Central memory CD8-positive, alpha-beta T cell (primary cell): ENCODE measurements at regions not wholly inside any gene's neighbourhood (a gene's known extent, or its start where the extent isn't known, plus 50 kb on each side); places are given as distances from the start of the nearest gene placed in this dataset.
"Not testable (repeated sequence)": the region's sequence is repeated elsewhere in the genome, so short reads cannot be mapped to it uniquely, and the experiment has no call there.

Experiments used
- ATAC-seq: fragments of 150-1000 bp; cut with Tn5 transposase; replicated peaks from 2 replicates; pipeline ENCODE4 v1.10.0; 2022; ENCODE audit warnings: mild to moderate bottlenecking, moderate FRiP score, moderate number of reproducible peaks; ENCODE audit not compliant: poor library complexity, severe bottlenecking; ENCODE audit errors: extremely low read depth
- DNase-seq, 2 donors: peaks; one replicate each; pipeline ENCODE4 v3.0.0; 2021; ENCODE audit warnings: low spot score in 2 of 2
- H3K27ac Mint-ChIP-seq: one replicate; pipeline ENCODE4 v1.8.0; 2022; ENCODE audit warnings: low read depth, mild to moderate bottlenecking, moderate library complexity, mixed read lengths
- H3K27me3 Mint-ChIP-seq: one replicate; pipeline ENCODE4 v1.8.0; 2022; ENCODE audit warnings: mixed read lengths
- H3K36me3 Mint-ChIP-seq: one replicate; pipeline ENCODE4 v1.8.0; 2022; ENCODE audit warnings: mild to moderate bottlenecking, moderate library complexity, mixed read lengths; ENCODE audit not compliant: insufficient read depth
- H3K4me1 Mint-ChIP-seq: one replicate; pipeline ENCODE4 v1.8.0; 2022; ENCODE audit warnings: mixed read lengths
- H3K4me3 Mint-ChIP-seq: one replicate; pipeline ENCODE4 v1.8.0; 2022; ENCODE audit warnings: mild to moderate bottlenecking, moderate library complexity, mixed read lengths
- H3K9me3 Mint-ChIP-seq: one replicate; pipeline ENCODE4 v1.8.0; 2022; ENCODE audit warnings: mixed read lengths

DNA sequence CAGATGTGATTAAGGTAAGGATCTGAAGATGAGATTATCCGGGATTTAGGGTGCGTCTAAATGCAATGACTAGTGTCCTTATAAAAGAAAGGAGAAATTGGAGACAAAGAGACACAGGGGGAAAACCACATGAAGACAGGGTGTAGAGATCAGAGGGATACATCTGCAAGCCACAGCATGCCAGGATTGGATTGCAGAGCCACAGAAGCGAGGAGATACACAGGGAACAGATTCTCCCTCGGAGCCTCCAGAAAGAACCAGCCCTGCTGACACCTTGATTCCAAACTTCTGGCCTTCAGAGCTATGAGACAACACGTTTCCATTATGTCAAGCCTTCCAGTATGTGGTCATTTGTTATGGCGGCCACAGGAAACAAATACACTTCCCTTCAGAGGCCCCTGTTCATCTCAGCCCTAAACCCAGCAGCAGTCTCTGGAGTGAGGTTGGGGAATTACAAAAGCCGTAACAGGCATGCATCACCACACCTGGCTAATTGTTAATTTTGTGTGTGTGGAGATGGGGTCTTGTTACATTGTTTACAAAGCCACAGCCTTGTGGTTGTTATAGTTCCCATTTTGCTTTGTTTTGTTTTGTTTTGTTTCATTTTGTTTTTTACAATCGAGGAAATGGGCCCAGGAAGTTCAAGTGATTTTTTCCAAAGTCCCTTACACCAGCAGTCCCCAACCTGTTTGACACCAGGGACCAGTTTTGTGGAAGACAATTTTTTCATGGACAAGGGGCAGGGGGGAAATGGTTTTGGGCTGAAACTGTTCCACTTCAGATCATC lies 51.6 kb upstream of the LYRM9 start:
- DNase-seq (no peak), ATAC-seq (no peak)
- Mint-ChIP-seq H3K4me1 (peaks cover under 1% of the 10 kb centered on the region), H3K36me3 (no peaks in the 10 kb centered on the region), H3K9me3 (no peaks in the 10 kb centered on the region), H3K4me3 (no peak overlapping the region), H3K27ac (no peak overlapping the region), H3K27me3 (no peaks in the 10 kb centered on the region)

DNA sequence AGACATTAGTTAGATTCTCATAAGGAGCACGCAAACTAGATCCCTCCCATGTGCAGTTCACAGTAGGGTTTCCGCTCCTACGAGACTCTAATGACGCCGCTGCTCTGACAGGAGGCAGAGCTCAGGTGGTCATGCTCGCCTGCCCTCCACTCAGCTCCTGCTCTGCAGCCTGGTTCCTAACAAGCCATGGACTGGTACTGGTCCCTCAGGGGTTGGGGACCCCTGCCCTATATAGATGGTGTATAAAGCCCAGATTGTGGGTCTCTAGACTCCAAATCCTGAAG lies 52.1 kb upstream of the LYRM9 start:
- no peaks in the 10 kb centered on the region for H3K4me1 Mint-ChIP-seq
- ATAC-seq (no peak), DNase-seq (no peak)
- no peaks in the 10 kb centered on the region for H3K36me3 Mint-ChIP-seq
- H3K27ac Mint-ChIP-seq = no peak overlapping the region
- H3K27me3 Mint-ChIP-seq = peaks cover under 1% of the 10 kb centered on the region
- H3K4me3 Mint-ChIP-seq = no peak overlapping the region
- no peaks in the 10 kb centered on the region for H3K9me3 Mint-ChIP-seq

DNA sequence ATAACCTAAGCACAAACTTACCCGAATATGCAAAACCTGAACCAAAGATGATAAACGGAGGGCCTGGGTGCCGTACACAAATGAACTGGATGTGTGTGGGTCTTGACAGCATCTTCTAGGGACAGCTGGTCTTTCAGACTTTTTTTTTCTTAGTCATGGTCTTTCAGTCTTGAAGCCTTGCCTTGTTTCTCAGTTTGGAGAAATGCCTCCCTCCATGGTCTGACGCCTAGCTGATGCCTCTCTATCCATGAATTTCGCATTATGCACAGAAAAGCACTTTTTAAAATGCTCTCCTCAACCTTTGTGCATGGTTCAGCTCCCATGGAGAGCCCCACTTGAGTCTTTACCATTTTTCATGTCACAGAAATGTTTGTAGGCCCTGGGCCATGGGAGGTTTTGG lies 52.8 kb upstream of the LYRM9 start:
- DNase-seq = no peak
- Mint-ChIP-seq H3K9me3 (no peaks in the 10 kb centered on the region), H3K4me1 (no peaks in the 10 kb centered on the region), H3K27me3 (peaks cover 7% of the 10 kb centered on the region), H3K36me3 (no peaks in the 10 kb centered on the region), H3K4me3 (no peak overlapping the region), H3K27ac (no peak overlapping the region)
- no peak for ATAC-seq

DNA sequence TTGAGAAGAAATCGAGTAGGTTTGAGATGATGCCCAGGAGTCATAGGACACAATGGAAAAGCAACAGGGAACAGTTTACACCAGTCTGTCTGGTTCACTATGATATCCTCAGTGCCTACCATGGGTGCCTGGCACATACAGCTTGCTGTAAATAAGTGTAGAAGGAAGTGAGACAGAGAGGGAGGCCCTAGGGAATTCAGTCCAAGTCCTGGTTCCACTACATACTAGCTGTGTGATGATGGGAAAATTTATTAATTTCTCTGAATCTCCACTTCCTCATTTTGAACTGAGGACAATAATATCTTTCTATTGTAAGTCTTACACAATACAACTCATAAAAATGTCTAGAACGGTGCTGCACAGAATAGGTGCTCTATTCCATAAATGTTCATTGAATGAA lies 53.3 kb upstream of the LYRM9 start:
- H3K27me3 Mint-ChIP-seq = peaks cover 13% of the 10 kb centered on the region
- H3K4me3 Mint-ChIP-seq = no peak overlapping the region
- no peaks in the 10 kb centered on the region for H3K9me3 Mint-ChIP-seq
- DNase-seq = no peak
- H3K36me3 Mint-ChIP-seq = no peaks in the 10 kb centered on the region
- H3K4me1 Mint-ChIP-seq = no peaks in the 10 kb centered on the region
- ATAC-seq = no peak
- no peak overlapping the region for H3K27ac Mint-ChIP-seq

DNA sequence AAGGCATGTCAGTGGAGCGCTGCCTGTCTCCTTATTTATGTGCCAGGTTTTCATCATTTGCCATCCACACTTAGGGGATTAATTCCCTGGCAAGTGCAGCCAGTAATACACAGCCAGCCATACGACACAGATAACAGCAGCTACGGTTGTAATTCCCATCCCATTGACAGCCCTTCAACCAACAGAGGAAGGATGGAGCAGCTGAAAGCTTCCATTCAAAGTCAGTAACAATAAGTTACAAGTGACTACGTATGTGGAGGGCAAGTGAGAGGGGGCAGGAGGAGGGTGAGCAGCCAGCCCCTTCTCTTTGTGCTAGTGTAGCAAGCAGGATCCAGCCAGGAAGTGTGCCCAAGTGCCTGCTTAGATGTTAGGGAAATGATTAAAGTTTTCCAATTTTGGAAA lies 53.8 kb upstream of the LYRM9 start:
- Mint-ChIP-seq H3K9me3 (no peaks in the 10 kb centered on the region), H3K4me1 (no peaks in the 10 kb centered on the region), H3K36me3 (no peaks in the 10 kb centered on the region), H3K27me3 (peaks cover 17% of the 10 kb centered on the region), H3K4me3 (no peak overlapping the region), H3K27ac (no peak overlapping the region)
- ATAC-seq = no peak
- no peak for DNase-seq

DNA sequence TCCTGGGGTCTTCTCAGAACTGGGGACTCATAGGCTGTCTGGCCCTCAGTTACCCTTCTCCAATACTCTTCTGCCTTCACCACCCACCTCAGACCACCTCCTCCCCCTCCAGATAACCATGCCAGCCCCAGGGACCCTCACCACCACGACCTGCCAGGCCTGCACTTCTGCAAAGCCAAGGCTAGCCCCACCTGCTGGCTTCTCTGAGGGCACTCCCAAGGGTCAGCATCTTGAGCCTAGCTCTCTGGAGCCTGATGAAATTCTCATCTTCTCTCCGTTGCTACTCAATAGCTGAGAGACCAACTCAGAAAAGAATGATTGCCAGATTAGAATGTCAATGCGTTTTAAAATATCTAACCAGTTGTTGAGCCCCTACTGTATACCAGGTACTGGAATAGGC lies 56.1 kb upstream of the LYRM9 start:
- no peaks in the 10 kb centered on the region for H3K4me1 Mint-ChIP-seq
- ATAC-seq (no peak), DNase-seq (no peak)
- H3K27ac Mint-ChIP-seq = no peak overlapping the region
- H3K36me3 Mint-ChIP-seq = no peaks in the 10 kb centered on the region
- H3K4me3 Mint-ChIP-seq = no peak overlapping the region
- H3K9me3 Mint-ChIP-seq = no peaks in the 10 kb centered on the region
- H3K27me3 Mint-ChIP-seq = peaks cover 40% of the 10 kb centered on the region

DNA sequence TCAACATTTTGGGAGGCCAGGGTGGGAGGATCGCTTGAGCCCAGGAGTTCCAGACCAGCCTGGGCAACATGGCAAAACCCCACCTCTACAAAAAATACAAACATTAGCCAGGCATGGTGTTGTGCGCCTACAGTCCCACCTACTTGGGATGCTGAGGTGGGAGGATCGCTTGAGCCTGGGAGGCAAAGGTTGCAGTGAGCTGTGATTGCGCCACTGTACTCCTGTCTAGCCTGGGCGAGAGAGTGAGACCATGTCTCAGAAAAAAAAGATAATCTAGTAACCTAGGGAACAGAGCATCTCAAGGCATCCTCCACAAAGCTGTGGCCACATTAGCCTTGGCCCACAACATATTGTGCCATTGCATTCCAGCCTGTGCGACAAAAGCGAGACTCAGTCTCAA lies 57.1 kb upstream of the LYRM9 start:
- not testable (repeated sequence) for H3K9me3 Mint-ChIP-seq, DNase-seq, ATAC-seq, H3K4me1 Mint-ChIP-seq, H3K4me3 Mint-ChIP-seq, H3K36me3 Mint-ChIP-seq, H3K27ac Mint-ChIP-seq
- H3K27me3 Mint-ChIP-seq = peaks cover 49% of the 10 kb centered on the region

DNA sequence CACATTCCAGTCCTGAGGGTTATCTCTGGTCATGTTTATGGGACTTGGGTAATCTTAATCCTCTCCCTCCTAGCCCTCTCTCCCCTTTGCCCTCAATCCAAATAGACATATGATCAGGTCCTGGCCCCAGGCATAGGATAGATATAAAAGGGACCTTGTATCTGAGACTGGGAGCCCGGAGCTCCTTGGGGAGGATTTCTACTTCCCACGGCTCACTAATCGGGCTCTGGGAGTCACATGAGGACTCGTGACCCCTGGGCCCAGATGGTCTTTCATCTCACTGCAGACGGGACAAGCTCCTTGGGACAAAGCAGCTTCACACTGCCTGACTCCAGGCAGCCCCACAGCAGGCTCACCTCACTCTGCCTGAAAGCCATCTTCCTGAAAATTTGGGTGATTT lies 57.8 kb upstream of the LYRM9 start:
- H3K27me3 Mint-ChIP-seq = peaks cover 52% of the 10 kb centered on the region
- no peaks in the 10 kb centered on the region for H3K9me3 Mint-ChIP-seq
- H3K27ac Mint-ChIP-seq = no peak overlapping the region
- DNase-seq (no peak), ATAC-seq (no peak)
- no peak overlapping the region for H3K4me3 Mint-ChIP-seq
- no peaks in the 10 kb centered on the region for H3K4me1 Mint-ChIP-seq
- H3K36me3 Mint-ChIP-seq = no peaks in the 10 kb centered on the region

DNA sequence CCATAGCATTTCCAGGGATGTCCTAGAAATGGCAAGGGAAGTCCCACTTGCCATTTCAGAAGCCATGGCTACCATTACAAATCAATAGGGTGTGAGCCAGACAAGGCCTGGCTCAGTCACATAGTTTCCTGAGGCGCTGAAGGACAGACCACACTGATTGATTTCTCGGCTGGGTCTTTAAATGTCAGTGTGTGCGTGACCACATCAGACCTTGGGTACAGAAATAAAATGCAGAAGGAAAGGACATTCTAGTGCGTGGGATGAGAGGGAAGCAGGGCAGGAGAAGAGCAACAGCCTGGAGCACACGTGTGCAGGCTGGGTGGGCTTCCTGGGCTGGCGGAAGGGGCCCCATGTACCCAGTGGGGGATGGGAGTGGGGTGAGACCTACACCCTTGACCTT lies 58.7 kb upstream of the LYRM9 start:
- no peaks in the 10 kb centered on the region for H3K4me1 Mint-ChIP-seq

DNA sequence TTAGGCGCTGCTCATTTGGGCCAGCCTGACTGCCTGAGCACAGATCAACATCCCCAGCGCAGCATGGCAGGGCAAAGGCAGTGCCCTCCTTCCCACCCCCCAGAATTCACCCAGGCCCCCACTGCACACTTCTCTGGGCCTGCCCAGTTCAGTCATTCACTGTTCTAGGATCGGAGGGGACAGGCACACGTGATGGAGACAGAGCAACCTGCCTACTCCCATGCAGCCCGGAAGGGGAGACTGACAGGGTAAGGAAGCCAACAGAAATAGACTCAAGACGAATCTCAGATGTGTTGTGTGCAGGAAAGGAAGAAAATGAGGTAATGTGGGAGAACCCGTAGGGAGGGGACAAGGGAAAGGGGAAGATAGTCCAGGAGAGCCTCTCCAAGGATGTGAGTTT lies 59.2 kb upstream of the LYRM9 start:
- no peak for ATAC-seq
- no peak for DNase-seq
- Mint-ChIP-seq H3K4me3 (no peak overlapping the region), H3K27ac (no peak overlapping the region), H3K4me1 (no peaks in the 10 kb centered on the region), H3K27me3 (peaks cover 52% of the 10 kb centered on the region), H3K9me3 (no peaks in the 10 kb centered on the region), H3K36me3 (no peaks in the 10 kb centered on the region)

More for the DNA sequence above, 58.7 kb upstream of the LYRM9 start:
- ATAC-seq (no peak), DNase-seq (no peak)
- no peaks in the 10 kb centered on the region for H3K36me3 Mint-ChIP-seq
- no peak overlapping the region for H3K4me3 Mint-ChIP-seq
- peaks cover 52% of the 10 kb centered on the region for H3K27me3 Mint-ChIP-seq
- no peak overlapping the region for H3K27ac Mint-ChIP-seq
- H3K9me3 Mint-ChIP-seq = no peaks in the 10 kb centered on the region

DNA sequence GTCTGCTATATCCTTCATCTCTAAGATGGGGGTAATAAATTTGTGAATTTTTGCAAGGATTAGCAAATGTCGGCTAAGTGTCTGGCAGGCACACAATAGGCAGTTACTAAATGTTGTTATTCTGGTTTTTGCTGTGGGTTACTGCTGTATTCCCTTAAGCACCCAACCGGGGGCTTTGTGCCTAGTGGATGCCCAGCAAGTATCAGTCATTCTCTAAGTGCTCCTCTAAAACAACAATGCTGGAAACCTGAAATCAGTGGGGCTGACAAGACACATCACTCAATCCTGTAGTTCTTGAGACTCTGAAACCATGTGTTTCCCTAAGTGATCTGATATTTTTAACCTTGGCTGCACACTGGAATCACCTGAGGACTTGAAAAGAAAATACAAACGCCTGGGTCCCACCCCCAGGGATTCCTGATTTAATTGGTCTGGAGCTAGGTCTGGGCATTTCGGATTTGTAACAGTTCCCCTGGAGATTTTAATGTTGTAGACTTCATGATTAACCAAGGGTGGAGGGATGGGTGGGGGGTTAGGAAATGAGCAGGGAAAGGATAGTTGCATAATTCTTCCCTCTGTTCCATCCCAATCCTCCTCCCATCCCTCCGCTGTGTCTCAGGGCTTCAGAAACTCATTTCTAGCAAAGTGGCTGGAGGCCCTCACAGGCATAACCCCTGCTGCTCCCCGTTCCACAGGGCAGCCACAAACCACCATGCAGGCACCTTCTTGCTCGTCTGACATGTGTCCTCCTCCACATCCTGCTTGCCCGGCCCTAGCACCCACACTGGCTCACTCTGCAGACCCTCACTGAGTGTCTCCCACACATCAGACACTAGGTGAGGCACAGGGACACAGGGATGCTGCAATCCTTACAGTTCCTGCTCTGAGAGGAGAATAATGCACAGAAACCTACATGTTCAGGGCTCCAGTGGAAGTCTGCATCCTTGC lies 61.7 kb upstream of the LYRM9 start:
- H3K4me3 Mint-ChIP-seq = no peak overlapping the region
- H3K36me3 Mint-ChIP-seq = no peaks in the 10 kb centered on the region
- DNase-seq = no peak
- ATAC-seq = no peak
- peaks cover 52% of the 10 kb centered on the region for H3K27me3 Mint-ChIP-seq
- no peaks in the 10 kb centered on the region for H3K4me1 Mint-ChIP-seq
- H3K27ac Mint-ChIP-seq = no peak overlapping the region
- no peaks in the 10 kb centered on the region for H3K9me3 Mint-ChIP-seq

DNA sequence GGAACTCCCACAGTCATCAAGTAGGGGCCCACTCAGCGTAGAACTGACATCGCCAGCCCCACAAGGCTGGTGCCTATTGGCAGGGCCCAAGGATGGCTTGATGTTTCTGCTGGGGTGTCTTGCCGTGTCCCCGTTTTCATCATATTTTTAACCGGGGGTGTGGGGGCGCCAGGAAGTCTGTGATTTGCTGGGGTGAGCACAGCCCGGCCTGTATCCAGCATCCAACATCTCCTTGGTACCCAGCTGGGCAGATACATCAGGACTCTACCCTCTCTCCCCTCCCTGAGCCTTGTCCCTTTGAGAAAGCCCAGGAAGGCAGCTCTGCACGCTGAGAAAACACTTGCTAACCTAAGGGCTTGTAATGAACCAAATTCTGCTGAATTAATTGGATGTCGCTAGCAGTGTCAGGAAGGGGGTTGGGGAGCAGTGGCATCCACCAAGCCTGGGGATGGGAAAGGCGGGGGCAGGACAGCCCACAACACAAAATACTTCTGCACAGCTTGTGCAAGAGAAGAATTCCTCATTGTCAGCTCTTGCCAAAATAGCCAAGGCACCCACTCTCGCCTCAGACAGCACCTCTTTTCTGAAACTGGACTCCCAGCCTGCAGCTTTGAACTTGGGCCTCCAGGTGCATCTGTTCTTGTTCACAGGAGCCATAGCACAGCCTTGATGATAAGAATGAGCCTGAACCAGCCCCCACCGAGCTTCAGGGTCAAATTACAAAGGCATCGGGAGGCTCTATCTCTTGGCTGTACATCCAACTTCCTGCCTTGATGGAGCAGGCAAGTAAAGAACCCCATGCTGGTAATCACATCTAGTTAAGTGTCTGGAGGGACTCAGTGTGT lies 63.7 kb upstream of the LYRM9 start:
- Mint-ChIP-seq H3K27me3 (peaks cover 46% of the 10 kb centered on the region), H3K9me3 (no peaks in the 10 kb centered on the region), H3K27ac (no peak overlapping the region), H3K4me1 (no peaks in the 10 kb centered on the region), H3K4me3 (no peak overlapping the region), H3K36me3 (no peaks in the 10 kb centered on the region)
- DNase-seq (no peak), ATAC-seq (no peak)
